ENCODE measurements at regions not wholly inside any gene's neighbourhood (a gene's known extent, or its start where the extent isn't known, plus 50 kb on each side); places are given as distances from the start of the nearest gene placed in this dataset.
"Not testable (repeated sequence)": the region's sequence is repeated elsewhere in the genome, so short reads cannot be mapped to it uniquely, and the experiment has no call there.

DNA sequence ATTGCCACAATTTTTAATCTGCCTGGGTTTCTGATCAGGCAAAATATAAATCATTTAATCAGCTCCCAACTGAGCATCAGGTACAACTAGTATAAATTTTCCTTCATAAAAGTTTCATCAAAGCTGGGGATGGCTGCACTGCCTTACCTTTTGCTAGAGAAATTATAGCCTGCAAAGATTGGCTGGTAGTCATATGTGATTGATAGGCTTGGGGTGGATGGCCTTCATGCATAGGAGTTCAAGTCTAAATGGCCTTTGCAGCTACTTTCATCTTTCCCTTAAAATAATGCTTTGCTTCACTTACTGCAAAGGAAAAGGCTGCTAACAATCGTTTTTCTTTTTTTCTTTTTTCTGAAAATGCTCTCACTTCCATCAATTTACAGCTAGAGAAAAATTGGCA is 739.7 kb downstream of the CENPC start:
- no peak for DNase-seq

DNA sequence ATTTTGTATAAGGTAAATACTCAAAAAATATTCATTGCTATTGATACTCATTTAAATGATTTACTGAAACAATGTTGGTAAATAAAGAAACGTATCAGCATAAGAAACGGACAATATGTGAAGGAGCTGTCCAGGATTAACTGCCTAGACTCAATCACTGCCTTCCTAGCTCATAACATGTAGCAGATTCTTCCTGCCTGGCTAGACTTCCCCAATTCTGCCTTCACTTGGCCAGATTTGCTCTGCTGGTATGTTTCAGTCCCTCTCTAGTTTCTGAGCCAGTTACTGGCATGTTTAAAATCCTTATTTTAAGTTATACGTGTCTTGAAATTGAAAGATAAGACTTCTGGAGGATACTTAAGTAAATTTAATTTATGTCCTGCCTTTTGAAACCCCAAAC is 740.3 kb downstream of the CENPC start:
- DNase-seq: no peak

DNA sequence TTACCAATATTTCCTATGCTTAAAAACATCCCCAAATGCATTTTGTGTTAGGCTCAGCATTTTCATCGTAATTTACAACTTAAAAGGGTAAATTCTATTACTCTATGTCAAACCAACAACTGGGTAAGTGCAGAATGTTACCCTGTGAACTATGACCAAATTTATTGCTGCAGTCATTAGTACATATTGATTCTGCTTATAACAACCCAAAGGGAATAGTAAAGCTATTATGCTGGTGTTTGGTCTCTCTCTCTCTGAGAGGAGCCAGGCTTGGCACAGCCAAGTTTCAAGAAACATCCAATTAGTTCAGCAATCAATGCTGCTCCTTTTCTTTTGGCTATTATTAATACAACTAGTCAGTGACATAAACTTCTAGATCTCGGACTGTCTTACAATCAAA is 747.7 kb downstream of the CENPC start:
- DNase-seq: no peak

DNA sequence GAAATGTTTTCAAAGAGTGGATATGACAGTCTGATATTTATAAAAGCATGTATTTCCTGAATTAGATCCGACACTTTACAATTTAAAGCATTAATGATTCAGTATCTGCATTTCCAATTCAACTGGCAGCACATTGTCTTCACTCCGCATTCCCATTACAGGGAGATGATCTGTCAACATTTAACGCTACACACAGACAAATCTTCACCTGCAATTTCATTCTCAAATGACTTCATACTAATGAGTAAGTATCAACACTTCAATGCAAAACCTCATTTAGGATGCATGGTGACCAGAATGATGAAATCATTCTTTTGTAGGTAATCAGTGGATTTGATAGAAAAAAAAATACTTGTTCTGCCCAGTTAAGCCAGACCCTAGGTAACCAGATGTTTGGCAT is 749.6 kb downstream of the CENPC start:
- no peak for DNase-seq

DNA sequence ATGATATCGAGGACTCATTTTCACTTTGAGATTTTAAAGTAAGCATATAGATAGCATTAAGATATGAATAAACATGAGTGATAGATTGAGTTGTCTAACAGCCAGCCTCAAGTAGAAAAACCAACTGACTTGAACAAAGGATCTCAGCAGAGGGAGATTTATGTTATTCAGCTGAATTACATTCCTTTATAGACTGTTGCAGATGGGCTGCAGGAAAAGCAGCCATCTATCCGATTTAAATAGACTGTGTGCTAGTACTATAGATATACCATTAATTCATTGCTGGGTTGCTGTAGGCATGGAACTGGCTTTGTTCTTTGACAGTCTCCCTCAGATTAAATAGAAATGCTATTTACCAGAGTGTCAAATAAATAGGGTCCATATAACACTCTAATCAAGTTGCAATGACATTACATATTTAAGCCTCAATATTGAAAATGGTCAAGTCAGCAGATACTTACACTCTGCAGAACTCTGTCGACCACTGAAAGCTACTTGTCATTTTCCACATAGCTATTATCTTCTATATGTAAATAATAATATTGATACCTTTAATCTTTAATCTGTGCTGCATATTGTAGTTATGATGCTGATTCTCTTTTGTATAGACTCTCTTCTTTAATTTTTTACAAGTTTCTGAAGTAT is 750.8 kb downstream of the CENPC start:
- DNase-seq: no peak

DNA sequence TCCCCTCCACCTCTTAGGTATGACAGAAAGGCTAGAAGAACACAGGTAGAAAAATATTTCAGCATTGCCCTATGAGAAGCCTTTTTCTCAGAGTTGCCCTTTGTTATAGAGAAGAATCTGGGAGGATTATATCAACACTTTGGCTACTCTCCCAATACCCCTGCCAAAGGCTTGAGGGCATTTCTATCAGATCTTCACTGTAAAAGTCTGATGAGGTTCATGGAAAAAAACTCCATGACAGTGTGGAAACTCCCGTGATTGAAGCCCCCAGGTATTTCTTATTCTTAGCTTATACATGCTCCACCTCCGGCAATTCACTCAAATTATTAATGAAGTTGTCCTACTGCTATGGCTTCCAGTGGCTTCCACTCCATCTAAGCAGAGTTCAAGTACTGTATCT is 753.6 kb downstream of the CENPC start:
- DNase-seq: no peak

DNA sequence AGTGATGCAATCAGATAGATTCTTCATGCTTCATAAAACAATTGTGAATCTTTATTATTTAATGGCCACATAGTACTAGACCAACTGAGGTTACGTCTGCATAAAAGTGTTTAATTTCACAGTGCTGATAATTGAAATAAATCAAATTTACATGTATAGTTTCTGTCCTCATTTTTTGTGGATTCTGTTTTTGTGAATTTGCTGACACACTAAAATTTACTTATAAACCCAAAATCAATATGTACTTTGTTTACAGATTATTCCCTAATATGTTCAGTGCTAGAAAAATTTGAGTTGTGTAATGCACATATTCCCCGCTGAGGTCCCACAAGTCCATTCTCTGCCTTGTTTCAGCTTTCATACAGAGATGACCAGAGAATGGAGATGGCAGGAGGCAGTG is 759.8 kb downstream of the CENPC start:
- no peak for DNase-seq

DNA sequence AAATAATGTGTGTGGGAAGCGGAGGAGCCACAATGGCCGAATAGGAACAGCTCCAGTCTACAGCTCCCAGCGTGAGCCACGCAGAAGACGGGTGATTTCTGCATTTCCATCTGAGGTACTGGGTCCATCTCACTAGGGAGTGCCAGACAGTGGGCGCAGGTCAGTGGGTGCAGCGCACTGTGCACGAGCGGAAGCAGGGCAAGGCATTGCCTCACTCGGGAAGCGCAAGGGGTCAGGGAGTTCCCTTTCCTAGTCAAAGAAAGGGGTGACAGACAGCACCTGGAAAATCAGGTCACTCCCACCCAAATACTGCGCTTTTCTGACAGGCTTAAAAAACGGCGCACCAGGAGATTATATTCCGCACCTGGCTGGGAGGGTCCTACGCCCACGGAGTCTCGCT is 762.6 kb downstream of the CENPC start:
- not testable (repeated sequence) for DNase-seq

DNA sequence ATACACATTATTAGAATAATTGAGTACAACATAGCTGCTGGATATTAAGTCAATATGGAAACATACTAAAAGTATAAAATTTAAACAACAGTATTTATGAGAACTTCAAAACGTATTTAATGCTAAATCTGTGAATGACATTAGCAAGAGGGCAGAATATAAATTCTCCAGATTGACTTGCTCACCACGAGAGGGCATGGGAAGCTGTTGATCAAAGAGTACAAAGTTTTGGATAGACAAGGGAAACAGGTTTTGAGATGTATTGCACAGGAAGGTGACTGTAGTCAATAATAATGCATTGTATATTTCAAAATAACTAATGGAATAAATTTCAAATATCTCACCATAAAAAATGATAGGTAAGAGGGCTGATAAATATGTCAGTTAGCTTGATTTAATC is 768.2 kb downstream of the CENPC start:
- no peak for DNase-seq

DNA sequence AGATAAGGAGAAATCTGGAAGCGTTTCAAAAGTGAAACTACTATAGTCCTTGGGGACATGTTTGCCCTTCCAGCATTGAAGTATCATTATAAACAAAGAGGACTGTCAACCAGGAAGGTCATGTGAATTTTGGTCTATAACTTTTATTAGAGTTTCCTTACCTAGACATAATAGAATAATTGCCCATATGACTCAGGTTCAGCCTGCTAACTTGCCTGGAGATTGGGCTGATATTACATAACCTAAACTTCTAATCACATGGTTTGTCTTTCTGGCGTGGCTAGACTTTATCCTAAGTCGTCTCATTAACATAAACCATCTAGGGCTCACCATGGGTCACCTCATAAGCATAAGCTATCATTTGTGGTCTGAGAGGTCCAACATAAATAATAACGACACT is 775.9 kb downstream of the CENPC start:
- no peak for DNase-seq

DNA sequence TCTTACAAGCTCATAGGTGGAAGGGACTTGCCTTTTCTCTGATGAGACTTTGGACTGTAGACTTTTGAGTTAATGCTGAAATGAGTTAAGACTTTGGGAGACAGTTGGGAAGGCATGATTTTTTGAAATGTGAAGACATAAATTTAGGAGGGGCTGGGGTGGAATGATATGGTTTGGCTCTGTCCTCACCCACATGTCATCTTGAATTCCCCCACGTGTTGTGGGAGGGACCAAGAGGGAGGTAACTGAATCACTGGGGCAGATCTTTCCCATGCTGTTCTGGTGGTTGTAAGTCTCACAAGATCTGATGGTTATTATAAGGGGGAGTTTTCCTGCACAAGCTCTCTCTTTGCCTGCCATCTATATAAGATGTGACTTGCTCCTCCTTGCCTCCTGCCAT is 777.9 kb downstream of the CENPC start:
- DNase-seq: no peak

DNA sequence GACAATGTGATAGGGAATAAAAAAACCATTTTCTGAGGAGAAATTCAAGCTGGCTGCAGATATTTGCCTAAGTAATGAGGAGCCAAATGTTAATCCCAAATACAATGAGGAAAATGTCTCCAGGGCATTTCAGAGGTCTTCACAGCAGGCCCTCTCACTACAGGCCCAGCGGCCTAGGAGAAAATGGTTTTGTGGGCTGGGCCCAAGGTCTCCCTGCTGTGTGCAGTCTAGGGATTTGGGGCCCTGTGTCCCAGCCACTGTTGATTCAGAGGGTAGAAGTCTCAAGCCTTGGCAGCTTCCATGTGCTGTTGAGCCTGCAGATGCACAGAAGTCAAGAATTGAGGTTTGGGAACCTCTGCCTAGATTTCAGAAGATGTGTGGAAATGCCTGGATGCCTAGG is 778.7 kb downstream of the CENPC start:
- DNase-seq: no peak

DNA sequence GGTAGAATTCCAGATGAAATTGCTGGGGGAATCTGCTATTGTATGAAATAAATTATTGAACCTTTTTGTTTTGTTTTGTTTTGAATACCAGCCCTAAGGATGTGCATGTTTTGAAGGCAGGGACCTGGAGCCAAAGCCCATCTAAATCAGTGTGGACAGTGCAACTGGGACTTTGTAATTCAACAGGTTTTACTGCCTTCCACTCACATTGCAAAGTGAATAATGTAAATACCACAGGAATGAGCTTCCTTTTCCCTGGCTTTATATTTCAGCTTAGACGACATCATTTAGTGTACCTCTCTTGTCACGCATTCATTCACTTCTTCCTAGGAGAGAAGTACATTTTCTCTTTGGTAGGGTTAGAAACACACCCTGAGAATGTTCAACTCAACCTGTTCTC is 795.0 kb downstream of the CENPC start:
- DNase-seq: no peak

DNA sequence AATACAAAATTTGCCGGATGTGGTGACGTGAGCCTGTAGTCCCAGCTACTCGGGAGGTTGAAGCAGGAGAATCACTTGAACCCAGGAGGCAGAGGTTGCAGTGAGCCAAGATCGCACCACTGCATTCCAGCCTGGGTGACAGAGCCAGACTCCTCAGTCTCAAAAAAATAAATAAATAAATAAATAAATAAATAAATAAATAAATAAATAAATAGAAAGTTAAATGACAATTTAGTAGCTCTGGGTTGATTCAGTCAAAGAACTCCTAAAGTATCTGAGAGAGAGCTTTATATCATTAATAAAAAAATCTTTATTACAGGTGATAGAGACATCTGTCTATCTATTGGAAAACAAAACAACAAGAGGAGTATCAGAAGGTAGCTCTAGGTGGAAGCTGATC is 798.4 kb downstream of the CENPC start:
- not testable (repeated sequence) for DNase-seq

DNA sequence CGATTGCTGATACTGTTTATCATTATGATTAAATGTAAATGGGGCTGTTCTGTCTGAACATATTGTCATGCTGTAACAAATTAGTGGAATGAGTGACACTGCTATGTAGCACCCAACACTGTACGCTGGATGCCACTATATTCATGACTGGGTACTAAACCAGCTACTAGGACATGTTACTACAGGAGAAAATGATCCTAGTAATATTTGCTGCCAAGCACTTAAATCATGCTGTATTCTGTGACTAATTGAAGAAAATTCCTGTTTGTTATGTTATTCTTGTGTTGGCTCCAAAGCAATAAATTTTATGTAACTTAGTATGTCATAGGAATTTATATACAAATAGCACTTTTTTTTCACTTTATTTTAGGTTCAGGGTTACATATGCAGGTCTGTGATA is 804.2 kb downstream of the CENPC start:
- DNase-seq: no peak

DNA sequence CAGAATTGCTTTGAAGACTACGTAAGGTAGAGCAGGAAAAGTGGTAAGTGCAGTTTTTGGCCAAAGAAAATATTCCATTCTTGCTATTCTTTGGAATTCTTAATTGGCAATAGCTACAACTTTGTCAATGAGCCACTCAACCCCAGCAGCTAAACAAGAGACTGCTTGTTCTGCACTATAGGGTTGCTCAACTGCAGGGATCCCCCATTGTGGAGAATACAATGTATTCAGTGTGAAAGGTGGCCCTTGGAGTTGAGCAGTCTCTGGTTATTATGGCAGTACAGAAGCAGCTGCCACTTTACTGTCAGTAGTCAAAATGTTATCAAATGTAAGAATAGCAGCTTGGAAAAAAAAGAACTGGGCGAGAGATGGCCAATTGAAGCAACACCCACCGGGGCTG is 808.7 kb downstream of the CENPC start:
- DNase-seq: no peak

DNA sequence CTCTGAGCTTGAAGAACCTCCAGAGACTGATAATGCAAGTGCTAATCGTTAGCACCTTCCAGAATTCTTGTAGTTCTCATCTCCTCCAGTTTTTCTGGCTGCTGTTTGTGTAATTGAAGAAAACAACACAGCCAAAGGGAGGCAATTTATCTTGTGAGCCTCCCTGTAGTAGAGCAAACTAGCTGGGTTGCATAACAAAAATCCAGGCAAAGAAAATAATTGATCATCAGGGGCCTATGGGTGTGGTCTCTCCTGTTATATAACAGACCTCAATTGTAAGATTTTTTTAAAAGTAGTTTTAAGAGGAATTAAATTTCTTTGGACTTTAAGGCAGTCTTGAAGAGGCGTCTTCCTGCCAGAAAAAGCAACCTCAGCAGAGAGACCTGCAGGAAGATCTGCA is 817.0 kb downstream of the CENPC start:
- no peak for DNase-seq

DNA sequence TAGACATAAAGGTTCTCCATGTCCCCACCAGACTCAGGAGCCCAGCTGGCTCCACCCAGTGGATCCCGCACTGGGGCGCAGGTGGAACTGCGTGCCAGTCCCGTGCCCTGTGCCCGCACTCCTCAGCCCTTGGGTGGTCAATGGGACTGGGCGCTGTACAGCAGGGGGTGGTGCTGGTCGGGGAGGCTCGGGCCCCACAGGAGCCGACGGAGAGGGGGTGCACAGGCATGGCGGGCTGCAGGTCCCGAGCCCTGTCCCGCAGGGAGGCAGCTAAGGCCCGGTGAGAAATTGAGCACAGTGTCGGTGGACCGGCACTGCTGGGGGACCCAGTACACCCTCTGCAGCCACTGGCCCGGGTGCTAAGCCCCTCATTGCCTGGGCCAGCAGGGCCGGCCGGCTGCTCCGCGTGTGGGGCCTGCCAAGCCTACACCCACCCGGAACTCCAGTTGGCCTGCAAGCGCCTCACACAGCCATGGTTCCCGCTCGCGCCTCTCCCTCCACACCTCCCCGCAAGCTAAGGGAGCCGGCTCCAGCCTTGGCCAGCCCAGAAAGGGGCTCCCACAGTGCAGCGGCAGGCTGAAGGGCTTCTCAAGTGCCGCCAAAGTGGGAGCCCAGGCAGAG is 832.9 kb downstream of the CENPC start:
- not testable (repeated sequence) for DNase-seq

DNA sequence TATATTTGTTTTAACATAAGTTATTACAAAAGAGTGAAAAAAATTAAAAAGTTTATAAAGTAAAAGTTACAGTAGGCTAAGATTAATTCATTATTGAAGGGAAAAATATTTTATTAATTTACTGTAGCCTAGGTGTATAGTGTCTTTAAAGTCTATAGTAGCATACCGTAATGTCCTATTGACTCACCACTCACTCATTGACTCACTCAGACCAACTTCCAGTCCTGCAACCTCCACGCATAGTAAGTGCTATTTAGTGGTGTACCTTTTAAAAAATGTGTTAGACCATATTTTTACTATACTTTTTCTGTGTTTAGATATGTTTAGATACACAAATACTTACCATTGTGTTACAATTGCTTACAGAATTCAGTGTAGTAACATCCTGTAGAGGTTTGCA is 841.1 kb downstream of the CENPC start:
- no peak for DNase-seq

DNA sequence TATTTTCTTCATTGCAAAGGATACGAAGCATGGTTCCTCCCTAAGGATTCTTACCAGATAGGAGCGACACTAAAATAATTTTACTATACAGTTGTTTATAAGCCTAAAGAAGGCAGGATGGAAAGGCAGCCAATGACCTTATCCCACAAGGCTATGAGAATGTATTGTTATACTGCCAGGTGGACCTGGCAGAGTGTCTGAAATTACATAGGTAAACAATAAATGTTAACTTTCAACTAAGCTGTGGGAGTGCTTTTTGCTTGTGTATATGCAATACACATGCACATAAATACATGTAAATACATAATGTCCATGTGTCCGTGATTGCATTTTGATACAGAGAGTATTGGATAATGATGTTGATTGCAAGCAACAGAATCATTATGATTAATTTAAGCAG is 850.6 kb downstream of the CENPC start:
- DNase-seq: no peak

DNA sequence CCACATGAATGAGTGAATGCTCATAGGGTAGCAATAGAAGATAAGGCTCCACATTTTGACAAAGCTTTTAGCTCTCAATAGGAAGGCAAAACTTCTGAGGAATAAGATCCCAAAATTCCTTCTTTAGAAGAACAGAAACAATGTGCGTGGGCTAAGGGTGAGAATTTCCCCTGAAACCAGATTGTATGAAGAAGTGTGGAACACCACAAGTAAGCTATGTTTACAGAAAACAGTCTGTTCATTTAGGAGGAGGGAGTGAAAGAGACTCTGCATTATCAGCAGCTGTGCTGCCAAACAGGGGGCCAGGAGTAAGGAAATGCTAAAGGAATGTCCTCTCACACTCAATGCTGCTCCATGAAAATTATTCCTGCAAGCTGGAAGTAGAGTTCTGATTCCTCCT is 851.6 kb downstream of the CENPC start:
- DNase-seq: no peak

DNA sequence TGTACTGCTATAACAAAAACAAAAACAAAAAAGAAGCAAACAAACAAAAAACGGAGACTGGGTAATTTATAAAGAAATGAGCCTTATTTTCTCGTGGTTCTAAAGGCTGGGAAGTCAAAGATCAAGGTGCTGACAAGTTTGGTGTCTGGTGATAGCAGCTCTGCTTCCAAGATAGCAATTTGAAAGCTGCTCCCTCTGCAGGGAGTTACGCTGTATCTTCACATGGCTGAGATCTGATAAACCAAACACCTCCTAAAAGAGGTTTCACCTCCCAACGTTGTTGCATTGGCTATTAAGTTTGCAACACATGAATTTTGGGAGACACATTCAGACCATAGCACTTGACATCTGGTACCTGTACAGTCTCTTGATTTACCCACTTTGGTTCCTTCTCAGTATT is 854.2 kb downstream of the CENPC start:
- no peak for DNase-seq

DNA sequence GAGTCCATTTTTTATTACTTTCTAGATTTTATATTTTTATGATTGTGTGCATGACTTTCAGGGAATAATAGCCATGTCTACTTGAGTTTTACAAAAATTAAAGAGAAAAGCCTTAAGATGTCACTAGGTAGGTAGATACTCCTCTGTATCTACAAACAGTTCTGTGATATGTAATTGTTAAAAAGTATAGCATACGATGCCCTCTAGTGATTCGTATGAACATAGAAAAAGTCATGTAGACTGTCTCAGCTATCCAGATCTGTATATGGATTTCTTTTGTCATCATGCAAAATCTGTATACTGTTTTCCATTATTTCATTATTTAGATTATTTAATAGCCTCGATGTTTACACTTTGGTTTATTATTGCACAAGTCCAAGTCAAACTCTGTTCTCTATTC is 856.6 kb downstream of the CENPC start:
- DNase-seq: no peak

DNA sequence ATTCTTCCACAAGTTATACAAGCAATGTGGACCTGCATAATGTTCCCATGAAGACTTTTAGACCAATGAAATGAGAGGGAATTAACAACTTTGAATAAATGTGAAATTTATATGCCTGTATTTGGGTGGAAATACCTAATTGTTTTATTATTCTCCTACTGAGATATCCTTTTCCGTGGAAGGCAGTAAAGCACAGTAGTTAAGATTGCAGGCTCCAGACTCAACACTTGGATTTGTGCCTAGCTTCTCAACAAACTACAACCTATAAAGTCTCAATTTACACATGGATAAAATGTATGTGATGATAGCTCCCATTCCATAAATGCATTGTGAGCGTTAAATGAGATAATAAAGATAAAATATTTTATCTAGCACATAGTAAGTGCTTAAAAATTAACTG is 857.8 kb downstream of the CENPC start:
- DNase-seq: no peak

DNA sequence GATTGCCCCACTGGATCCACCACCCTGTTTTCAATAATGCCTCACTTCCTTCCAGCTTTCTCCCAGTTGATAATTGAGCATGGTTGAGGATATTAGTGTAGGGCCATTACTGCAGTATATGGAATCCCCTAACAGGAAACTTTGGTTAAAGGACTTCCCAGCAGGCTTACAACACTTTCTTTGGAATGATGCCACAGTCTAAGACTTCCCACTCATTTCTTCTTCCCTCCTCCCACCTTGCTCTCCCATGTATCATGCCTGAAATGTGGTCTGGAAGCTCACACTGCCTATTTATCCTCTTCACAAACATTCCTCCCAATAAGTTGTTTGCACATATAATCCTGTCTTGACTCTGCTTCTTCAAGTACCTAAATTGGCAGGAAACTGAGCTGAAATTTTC is 863.3 kb downstream of the CENPC start:
- DNase-seq: no peak
